ENCODE measurements at regions not wholly inside any gene's neighbourhood (a gene's known extent, or its start where the extent isn't known, plus 50 kb on each side); places are given as distances from the start of the nearest gene placed in this dataset.
"Not testable (repeated sequence)": the region's sequence is repeated elsewhere in the genome, so short reads cannot be mapped to it uniquely, and the experiment has no call there.

DNA sequence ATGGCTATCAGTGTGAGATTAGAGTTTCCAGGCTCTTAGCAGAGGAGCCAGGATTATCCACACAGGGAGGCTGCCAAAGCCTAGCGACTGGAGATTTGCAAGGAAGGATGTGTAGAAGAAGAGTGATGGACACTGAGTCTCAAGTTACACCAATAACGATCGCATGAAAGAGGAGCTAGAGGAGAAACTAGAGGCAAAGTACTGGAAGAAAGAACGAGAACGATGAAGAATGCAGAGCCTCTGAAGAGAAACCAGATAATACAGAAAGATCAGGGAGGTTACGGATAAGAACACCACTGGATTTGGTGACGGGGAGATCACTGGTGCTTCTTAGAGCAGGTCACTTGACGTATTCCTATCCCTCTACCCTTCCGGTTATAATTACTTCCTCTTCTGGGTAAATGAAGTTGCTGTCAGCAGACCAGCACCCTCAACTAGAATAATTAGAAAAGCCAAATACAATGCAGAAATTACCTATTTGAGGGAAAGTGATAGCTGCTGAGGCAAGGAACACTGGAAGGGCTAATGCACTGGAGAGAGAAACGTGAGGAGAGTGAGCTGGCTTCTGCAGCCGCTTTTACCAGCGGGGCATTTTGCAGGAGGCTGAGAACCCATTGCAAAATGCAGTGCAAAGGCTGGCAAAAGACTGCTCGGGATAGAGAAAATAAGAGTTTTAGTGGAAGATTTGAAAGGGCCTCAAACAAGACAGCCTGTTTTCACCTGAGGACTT lies 93.1 kb upstream of the HIF1A start:
- no peak for DNase-seq (ENCODE audit: low spot score)

DNA sequence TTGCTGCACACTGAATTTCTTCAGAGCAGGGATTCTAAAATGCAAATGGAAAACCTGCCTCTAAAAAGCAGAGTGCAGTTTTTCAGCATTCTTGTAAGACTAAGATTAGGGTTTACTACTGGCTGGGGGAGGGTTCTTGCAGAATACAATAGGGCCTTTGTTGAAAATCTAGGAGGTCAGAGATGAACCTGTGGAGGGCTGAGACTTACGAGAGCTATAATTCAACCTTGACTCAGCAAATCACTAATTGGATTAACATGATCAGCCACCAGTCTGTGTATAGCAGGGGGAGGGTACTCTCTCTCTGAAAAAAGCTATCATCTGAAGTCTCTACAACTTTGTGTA lies 92.6 kb upstream of the HIF1A start:
- no peak for DNase-seq (ENCODE audit: low spot score)

DNA sequence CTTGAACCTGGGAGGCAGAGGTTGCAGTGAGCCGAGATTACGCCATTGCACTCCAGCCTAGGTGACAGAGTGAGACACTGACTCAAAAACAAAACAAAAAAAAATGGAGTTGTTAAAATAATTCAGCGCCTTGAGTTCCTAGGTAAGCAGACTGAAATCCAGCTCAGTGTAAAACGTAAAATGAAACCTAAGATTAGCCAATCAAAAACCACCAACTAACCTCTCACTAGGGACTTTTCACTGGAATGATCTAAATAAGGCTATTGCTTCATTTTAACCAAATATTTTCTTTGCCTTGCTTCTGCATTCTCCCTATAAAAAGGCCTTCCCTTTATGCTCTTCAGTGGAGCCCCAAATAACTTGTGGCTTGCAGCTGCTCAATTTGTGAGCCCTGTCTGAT lies 91.6 kb upstream of the HIF1A start:
- no peak for DNase-seq (ENCODE audit: low spot score)

DNA sequence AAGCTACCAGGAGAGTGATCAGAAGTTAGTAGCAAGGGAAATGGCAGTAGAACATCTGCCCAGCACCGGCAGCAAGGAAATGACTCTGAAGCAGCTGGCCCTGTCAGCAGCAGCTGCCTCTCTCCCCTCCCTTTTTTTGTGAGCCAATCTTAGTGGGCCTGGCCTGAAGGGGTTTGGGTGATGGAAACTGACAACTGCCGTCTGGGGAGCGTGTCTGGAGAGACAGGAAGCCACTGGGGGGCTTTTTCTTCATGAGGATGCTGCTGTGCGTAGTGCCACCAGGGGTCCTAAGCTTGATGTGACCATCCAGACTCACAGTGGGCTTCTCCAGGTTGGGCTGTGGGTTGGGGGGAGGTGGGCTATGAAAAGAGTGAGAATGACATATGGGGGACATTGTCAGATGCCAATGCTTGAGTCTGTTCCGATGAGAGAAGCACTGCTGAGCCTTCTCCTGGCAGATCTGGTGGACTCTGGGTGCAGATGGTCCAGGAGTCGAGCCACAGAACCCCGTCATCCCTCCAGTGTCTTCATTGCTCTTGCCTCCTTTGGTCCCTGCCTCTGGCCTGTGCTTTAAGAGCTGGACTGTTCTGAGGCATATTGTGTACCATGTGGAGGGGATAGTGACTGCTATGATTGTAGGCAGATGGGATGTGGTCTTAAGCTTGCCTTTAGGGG lies 87.6 kb upstream of the HIF1A start:
- no peak for DNase-seq (ENCODE audit: low spot score)

DNA sequence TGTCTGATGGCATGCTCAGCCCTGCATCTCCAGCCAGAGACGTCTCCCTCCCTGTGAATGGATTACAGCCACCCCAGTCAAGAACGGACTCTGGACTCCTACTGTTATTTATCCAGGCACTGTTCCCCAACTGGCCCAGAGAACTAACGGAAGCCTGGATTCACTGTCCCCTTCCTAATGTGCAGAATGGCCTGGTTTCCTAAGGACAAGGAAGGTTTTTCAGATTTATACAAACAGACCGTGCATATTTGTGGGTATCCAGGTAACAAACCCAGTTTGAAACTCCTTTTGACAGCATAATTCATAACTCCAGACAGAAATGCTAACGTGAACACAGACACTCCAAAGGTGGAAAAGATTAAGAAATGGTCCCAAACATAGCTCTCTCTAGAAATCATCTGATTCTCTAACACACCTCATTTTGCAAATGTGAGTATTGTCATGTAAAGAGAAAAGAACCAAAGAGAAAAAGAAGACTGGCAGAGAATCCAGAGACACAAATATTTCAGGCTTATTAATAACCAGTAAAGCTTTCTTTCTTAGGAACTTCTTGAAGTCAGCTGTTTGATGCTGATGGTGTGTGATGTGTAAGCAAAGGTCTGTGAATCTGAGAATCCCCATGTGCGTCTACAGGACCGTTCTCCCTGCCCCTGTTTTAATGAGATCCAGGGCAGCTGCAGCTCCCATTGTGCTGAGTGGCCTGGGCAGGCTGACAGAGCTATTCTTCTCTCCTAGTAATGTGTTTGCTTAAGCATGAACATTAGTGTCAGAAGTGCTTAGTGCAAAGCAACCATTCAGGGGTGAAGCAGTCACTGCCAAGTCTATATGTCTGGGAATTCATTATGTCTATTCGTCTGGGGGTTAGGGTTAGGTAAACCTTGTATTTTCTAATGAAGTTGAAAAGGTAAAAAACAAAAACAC lies 86.8 kb upstream of the HIF1A start:
- no peak for DNase-seq (ENCODE audit: low spot score)

DNA sequence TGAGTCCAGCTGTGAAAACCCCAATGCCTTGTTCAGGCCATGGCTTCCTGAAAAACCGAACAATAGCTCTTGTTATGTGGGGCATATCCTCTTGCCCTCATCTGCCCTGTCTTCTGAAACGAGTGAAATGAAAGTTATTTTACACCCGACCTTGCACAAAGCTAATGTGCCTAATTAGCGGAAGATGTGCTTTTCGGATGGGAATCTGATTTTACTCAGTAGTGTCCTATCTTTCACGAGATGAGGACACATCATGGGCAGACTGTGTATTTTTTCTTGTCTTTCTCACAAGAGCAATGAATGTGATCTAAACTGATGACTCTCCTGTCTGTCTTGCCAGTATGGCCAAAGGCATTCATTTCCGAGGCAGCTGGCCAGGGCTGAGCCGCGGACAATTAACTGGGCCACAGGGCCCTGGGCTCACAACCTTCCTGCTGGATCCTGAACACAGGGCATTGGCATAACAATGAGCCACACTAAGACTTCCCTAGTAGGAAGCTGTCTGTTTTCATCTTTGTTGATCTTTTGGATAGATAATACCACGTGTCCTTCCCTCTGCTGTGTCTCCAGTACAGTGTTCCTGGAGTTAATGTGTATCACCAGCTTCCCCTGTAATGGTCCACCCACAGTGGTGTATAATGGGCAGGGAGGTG lies 86.0 kb upstream of the HIF1A start:
- peak; percentile 38 for DNase-seq (ENCODE audit: low spot score)

DNA sequence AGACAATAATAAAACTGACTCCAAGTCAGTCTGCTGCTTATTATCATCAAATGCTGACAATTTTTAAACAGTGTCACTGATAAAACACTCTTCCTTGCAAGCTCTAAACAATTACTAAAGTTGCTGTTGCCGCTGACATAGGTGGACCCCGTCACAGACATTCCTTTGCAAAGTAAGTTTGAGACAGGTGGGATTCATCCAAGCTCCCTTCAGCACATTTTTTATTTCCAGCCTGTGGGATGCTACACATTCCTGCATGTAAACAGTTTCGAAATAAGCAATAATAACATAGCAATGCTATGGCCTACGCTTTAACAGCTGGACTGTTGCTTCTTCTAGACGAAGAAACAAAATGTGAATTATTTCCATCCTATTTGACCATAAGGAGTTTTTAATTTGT lies 85.4 kb upstream of the HIF1A start:
- DNase-seq (ENCODE audit: low spot score) = no peak

DNA sequence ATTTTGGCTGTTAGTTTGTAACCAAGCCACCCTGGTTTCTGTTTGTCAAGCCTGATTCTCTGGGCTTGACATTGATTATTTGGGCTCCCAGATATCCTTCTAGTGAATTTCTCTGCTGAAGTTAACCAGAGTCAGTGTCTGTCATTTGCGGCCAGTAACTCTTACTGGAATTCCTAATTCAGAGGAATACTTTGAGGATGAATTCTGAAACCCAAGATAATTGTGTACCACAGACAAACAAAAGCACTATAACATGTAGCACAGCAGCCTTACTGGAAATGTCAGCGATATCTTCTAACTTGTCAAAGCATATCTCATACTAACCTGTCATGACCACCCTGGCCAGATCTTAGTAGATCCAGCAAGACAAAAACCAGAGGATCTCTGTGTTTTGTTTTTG lies 84.4 kb upstream of the HIF1A start:
- DNase-seq (ENCODE audit: low spot score) = no peak

DNA sequence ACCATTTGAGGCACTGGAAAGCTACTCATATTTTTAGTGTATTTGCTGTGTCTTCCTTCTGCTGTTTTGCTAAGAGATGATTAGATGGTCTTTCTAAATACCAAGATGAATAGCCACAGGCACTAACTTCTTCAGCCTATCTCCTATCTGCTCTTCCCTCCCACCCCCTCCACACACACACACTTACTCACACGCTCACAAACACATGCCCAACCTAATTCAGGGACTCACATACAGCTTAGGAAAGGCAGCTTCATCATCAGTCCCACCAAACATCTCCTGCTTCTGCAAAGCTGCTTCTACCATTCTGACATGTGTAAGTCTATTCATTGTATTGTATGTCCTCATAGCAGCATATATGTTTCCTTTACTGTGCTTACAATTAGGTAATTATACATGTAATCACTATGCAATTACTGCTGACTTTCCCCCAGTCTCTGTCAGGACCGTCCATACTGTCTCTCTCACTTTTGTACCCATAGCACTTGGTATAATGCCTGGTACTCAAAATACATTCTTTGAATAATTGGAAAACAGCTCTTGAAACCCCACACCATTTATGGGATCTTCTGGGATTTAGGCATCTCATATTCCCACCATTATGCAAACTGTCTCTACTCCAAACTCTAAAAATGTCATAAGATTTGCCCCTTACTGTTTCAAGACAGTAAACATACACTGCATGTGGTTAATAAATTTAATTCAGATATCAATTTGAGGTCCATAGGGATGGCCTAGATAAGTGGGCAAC lies 83.3 kb upstream of the HIF1A start:
- DNase-seq (ENCODE audit: low spot score) = no peak

DNA sequence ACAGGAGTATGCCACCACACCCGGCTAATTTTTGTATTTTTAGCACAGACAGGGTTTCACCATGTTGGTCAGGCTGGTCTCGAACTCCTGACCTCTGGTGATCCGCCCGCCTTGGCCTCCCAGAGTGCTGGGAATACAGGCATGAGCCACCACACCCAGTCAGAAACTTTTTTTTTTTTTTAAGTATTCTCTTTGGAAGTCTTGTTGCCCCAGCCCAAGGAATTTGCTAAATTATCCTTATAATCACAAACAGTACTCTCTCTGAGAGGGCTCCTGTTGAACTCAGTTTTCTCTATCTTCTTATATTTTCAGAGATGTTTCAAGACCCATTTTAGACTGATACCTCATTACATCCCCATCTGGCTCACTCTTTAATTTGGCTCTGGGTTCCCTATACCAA lies 82.3 kb upstream of the HIF1A start:
- not testable (repeated sequence) for DNase-seq (ENCODE audit: low spot score)

DNA sequence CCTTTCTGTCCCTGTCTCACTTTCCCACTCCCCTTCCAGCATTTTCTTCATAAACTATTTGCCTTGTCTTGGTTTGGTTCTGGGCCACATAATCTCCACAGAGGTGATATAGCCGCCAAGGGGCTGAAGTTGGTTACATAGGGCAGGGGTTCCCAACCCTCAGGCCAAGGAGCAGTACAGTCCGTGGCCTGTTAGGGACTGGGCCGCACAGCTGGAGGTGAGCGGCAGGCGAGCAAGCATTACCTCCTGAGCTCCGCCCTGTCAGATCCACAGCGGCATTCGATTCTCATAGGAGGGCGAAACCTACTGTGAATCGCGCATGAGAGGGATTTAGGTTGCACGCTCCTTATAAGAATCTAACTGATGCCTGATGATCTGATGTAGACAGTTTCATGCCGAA lies 80.6 kb upstream of the HIF1A start:
- no peak for DNase-seq (ENCODE audit: low spot score)

DNA sequence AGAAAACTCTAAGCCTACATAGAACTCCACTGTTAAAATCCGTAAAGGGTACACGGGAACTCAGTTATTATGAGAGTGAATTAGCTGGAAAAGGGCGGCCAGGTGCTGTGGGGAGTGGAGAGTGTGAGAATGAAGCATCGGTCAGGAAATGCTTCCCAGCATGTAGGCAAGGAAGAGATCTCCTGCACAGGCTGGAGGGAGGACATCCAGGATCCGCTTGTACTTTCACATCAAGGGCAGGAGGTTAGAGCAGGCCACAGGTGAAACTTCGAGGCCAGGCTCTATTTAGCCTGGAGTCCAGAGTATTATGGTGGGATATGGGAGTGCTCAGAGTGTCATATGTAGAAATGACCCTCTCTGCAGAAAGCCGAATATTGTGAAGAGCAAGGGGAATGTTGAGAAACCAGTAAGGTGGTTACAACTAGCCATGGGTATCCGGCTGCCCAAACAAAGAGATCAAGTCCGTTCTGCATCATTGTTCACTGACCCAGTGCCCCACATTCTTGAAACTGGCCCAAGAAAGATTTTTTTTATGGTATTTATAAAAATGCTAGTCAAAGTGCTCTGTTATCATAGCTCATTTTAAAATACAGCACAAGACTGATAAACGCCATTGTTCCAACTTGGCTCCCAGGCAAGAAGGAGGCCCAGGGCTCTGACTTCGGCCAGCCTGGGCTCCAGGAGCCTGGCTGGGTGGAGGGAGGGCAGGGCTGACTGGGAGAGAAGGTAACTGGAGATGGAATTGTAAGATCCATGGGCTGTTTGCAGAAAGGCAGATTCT lies 79.4 kb upstream of the HIF1A start:
- no peak for DNase-seq (ENCODE audit: low spot score)

DNA sequence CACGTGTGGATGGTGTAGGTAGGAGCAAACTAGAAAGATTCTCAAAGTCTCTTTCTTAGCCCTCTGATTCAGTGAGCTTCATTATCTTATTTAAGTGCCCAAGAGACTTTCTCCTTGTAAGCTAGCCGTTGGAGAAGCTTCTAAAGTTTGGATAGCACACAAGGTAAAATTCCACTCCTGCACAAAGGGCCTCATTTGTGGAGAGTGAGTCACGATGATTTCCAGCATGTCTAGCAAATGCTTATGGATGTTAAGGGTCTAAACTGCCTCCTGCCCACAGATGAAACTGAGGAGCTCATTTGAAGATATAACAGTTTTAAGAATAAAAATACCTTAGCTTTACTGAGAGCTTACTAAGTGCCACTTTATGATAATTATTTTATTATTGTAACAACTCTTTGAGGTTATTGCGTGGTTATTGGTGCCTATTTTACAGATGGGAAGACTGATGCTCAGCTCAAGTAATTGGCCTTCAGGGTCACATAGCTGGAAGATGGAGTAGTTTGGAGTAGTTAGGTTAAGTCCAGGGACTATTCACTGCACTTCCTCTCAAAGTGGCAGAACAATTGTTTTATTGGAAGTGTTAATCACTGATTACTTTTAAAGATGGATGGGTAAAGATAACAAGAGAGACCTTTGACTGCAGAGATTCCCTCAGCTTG lies 78.7 kb upstream of the HIF1A start:
- DNase-seq (ENCODE audit: low spot score) = no peak

DNA sequence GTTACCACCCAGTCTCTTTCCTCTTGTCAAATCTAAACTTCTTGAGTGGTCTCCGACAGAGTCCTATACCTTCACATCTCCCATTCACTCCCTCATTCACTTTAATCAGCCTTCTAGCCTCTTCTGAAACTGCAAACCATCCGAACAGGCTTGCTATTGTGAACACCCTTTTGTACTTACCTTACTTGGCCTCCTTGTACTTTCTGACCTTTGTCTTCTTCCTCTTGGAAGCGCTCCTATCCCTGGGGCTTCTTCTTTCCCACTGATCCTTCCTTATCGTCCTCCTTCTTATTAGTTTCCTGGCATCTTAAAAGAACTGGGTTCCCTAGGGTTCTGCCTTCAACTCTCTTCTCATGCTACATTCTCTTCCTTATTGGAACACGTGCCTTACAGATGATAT lies 76.9 kb upstream of the HIF1A start:
- DNase-seq (ENCODE audit: low spot score) = no peak

DNA sequence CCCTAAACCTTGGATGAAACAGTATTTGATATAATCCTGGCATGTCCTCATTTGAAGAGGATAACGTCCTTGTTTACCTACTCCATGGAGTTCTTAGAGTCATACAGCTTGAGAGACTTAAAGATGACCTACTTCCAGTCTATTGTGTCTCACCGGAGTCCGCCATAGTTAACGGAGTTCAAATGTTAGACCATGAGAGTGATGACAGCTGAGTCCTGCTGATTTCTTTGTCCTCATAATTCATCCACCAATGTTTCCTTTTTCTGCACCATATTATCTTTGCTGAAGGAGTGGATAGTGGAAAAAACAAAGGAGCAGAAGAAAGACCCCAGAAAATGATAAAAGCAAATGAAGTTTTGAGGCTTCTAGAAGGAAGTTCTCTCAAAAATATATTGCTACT lies 75.8 kb upstream of the HIF1A start:
- no peak for DNase-seq (ENCODE audit: low spot score)

DNA sequence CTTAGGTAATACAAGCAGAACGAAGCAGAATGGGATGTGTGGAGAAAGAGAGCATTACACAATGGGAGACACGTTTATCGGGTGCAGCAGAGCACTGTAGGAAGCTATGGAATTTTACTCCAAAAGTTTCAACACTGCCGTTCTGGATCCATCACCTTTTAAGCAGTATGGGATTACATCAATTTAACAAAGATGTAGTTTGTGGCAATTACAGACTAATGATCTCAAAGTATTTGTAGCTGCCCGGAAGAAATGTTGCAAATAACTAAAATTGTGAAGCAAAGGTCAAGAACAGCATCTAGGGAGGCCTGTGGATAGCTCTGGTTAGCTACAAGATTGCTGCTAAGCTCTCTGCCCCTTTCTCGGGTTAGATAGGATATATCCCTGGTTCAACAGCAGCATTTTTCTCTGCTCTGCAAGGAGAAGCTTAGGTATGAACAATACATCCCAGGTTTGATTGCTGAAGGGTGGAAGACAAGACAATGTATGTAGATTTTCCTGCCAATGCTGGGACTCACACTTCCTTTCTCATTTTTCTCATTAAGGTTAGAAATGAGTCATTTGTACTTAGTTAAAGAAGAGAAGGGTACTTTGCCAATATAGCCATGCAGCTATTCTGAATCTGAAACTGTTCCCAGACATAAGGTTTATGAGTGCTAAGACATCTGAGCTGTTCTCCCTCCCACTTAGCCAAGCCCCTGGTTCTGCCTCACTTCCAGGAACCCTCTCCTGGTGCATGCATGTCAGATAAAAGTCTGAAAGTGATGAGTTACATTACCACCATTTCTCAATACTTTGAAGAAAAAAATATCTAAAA lies 75.0 kb upstream of the HIF1A start:
- no peak for DNase-seq (ENCODE audit: low spot score)

DNA sequence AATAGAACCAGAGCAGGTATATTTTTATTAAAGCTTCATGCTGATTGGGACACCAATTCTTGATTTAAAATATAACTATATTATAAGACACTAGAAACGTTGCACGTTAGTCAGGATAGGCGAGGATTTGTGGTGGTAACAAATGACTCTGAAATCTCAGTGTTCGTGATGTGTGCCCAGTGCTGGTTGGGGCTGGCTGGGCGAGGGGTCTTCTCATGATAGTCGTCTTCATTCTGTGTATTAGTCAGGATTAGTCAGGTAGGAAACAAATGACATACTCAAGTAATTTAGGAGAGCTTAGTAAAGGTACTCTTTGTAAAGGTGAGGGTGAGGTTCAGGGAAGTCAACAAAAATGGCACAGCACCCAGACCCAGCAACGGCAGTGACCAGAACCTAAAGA lies 73.9 kb upstream of the HIF1A start:
- no peak for DNase-seq (ENCODE audit: low spot score)

DNA sequence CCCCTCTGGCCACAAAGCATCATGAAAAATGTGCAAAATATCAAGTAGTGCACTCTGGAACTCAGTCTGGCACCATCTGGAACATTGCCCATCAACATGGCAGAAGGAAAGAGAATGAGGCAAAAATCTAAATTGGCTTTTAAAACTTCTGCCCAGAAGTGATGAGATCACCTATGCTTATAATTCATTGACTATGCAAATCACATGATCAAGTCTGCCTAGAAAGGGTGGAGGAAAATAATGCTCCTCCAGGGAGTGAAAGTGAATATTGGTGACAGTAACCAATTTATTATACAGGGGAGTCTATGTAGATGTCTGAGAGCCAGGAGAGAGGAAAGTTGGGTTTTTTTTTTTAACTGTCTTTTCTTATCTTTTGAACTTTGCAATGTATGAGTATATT lies 73.3 kb upstream of the HIF1A start:
- DNase-seq (ENCODE audit: low spot score) = no peak

DNA sequence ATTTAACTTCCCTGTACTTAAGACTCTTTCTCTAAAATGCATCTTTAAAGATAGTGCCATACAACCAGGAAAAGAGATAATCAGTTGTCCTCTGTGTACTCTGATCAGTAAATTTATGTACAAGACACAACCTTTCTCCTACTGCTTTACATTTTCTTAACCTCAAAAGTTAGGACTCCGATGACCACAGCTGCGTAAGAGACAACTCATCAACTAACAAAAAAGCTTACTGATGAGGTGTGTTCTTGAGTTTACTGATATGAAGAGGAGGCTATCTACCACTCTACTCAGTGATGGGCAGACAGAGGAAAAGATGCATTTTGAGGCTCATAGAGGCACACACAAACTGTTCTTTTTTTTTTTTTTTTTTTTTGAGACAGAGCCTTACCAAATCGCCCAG lies 71.4 kb upstream of the HIF1A start:
- no peak for DNase-seq (ENCODE audit: low spot score)
